NCI-H128 (cell line): ENCODE measurements at regions not wholly inside any gene's neighbourhood (a gene's known extent, or its start where the extent isn't known, plus 50 kb on each side); places are given as distances from the start of the nearest gene placed in this dataset.

ENCODE experiments used
- DNase-seq: peaks from one replicate; lab custom pipeline; 2025; ENCODE audit not compliant: unreplicated experiment; lab: John Stamatoyannopoulos, UW

DNA sequence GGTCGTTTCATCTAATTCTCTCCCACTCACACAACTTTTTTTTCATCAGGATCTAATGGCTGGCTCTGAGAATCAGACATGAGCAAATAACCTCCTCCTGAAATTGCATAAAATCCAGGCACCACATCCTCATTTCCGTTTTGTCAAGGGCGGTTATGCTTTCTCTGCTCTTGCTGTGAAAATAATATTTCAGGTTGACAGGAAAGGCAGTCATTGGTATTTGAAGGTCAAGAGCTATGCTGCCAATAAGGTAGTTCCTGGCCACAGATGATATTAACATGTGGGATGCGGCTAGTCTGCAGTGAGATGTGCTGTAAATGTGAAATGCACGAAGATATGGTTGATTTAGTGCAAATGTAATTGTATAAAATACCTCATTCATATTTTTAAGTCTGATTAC lies 870.2 kb upstream of the TMEM132C start:
- no peak for DNase-seq

DNA sequence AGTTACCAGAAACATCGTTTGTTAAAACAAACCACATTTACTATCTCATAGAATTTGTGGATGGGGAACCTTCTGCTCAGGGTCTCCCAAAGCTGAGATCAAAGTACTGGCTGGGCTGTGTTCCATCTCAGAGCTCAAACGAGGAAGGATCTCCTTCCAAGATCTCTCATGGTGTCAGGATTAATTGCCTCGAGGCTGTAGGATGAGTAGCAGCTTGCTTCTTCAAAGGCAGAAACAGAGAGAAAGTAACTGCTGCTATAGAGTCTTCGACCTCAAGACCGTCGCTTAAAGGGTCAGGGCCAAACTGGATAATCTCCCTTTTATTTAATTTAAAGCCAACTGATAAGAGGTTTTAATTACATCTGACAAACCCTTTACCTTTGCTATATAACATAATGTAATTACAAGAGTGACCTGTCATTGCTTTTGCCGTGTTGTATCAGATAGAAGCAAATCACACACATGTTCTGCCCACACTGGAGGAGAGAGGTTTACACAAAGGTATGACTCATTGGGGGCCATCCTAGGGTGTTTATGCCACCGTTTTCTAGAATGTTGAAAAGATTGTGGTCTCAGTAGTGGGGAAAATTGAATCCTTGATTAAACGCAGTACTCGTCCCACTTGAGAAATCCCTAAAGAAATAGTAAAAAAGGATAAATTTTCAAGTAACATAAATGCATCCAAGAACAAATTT lies 868.8 kb upstream of the TMEM132C start:
- DNase-seq: no peak

DNA sequence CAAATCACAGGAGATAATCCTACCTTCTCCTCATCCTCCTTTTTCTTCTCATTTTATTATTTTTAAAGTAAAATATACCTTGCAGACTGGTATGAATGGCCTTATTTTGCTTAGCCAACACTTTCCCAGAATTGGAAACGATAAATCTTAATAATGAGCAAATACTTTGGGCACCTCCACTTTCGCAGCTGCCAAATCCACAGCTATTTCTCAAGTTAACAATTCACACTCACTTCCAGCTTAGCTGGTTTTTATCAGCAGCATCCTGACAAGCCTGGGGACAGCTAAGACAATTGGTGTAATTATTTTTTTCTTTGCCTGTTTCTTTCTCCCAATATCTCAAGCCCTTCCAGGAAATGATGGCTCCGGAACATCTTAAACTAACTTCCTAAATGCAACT lies 867.5 kb upstream of the TMEM132C start:
- no peak for DNase-seq

DNA sequence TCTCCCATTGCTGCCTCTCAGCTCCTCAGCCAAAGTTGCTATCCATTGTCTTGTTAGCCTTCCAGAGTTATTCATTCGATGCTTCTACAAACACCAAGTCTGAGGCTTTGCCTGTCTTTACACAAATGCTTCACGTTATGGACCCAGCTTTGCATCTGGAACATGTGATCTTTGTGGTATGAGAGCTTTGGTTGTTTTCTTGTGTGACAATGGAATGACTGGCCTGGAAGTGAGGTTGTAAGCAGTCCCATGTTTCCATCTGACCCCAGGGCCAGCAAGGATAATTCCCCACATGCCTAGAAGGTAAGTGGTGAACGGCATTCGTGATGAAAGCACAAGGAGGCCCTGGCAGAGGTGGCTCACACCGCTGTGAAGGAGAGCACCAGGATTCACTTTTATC lies 866.7 kb upstream of the TMEM132C start:
- DNase-seq: no peak

DNA sequence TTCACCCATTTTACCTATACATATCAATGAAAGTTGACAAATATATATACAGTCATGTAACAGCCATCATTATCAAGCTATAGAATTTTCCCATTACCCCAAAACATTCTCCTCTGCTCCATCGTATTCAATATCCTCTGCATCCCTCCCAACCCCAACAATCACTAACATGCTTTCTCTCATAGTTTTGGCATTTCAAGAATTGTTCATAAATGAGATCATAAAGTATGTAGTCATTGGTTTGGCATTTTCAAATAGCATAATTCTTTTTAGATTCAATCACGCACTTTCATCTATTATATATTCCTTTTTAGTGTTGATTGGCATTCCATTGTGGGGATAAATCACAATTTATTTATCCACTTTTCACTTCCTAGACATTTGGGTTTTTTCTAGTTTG lies 866.0 kb upstream of the TMEM132C start:
- DNase-seq: no peak

DNA sequence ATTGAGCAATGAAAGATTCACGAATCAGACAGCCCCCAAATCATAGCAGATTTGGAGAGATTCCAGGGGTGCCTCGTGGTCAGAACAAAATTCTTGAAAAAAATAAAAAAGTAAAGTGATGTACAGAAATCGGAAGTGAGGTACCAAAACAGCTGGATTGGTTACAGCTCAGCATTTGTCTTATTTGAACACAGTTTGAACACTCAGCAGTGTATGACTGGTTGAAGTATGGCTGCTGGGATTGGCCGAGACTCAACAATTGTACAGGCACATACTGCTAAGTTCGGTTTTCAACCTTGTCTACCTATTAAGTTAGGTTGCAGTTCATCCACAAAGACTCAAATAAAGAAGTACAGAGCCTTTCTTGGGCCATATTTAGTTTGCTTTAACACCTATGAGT lies 865.4 kb upstream of the TMEM132C start:
- DNase-seq: no peak

DNA sequence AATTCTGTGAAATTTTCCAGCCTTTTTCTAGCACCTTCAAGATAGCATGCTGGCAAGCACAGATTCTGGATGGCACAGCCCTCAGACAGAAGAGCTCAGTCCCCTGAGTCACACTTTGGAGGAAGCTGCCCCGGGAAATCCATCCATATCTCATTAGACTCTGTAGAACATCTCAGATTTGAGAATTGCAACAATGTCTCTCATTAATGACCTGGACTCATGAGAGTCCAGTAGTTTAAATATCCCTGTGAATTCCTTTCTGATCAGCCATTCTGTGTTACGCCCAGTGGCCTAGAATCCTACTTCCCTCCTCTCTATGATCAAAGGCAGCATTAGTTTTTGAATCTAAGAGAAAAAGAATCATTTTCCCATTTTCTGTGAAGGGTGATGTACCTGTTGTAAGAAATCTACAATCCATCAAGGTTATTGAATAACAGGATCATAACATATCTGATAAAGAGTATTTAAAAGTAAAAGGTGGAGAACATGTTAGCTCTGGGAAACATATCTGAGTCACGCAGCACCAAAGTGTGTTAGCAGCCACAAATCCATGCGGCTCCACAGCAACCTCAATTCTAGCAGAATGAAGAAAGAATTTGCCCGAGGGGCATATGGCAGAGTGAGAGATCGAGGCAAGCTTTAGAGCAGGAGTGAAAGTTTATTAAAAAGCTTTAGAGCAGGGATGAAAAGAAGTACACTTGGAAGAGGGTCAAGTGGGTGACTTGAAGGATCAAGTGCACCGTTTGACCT lies 855.6 kb upstream of the TMEM132C start:
- DNase-seq: no peak

DNA sequence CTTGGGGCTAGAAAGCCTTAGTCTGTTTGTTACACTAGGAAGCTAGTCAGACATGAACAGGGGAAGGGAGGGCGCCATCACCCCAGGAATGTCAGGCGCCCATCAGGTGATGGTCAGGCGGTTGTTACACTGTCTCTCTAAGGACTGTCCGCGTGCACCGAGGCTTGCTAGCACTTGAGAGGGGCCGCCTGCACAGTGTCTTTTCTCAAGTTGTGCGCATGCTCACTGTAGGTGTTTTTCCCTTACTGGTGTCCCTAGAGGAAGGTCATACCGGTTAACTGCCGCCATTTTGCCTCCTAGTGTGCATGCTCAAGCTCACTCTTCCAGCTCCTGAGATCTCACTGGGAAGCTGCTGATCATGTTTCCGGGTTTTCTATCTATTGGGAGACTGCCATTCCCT lies 855.0 kb upstream of the TMEM132C start:
- DNase-seq: no peak

DNA sequence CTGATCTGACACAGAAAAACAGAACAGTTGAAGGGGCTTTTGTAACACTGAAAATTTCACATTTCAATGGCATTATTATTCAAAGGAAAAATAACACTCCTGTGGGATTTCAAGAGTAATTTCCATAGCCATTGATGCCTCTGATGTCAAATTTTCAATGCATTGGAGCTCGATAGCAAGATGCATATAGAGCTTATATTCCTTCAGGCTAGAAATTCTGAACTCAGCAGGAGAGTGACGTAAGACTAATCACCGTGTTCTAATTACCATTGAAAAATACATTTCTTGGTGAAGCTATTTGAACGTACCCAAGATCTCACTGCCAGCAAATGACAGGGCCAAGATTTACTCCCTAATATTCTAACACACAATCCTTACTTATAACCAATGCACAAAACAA lies 854.1 kb upstream of the TMEM132C start:
- DNase-seq: no peak

DNA sequence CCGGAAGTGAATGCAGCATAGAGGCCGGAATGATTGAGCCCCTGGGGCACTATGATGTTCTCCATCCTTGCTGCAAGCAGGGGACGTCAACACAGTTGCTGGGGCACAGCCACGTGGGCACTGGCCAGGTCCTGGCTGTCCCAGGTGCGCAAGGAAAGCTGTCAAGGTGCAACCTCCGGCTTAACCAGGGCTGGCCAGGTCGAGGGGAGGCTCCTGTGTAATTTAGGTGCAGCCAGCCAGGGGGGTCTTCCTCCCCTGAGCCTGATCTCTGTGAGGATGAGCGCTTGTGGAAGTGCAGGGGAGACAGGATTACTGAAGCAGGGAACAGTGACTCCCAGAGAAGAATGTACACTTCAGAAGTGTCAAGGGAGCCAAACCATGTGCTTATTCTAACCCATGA lies 852.8 kb upstream of the TMEM132C start:
- DNase-seq: no peak

DNA sequence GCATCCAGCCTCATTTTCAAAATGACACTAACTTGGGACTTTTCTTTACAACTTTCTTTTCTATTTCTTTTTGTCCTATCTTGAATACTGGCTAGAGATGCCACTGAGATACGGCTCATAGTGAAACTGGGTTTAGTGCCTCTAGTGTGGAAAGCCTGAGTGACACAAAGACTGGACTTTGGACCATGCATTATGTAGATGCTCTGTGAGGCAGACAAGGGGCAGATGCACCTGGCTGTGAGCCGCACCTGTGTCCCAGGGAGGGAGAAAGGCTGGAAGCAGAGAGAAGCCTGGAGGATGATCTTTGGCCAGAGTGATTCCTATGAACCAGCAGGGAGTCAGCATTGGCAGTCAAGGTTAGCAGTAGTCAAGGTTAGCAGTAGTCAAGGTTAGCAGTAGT lies 852.3 kb upstream of the TMEM132C start:
- DNase-seq: no peak

DNA sequence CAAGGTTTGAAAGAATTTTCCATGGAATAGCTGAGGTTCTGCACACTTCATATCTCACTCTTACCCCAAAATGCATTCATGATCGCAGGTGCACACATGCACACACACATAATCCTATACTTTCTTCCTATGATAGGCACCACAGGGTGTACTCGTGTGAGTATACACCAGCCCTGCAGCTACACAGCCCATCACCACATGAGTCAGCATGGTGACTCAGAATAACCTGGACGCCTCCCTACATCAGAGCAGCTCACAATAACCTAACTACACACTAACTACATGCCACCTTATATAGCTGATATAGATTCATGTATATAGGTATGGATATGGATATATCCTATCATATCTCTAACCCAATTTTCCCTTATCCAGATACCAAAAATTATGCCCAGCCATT lies 850.2 kb upstream of the TMEM132C start:
- DNase-seq: no peak

DNA sequence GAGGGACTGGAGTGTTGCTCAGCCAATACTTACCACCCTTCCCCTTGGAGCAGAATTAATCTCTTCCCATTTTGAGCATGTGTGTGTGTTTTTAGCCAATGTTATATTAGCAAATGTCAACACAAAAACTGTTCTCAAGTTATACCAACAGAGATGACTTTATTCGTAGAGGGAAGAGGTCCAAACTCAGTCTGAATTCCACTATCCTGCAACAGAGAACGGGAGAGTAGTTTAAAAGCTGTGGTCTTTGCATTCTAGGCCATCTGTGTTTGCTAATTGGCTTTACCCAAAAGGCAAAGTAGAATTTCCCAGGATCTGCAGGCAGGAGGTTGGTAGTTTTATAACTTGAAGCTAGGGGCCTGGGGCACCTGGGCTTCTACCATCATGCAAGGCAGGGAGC lies 847.9 kb upstream of the TMEM132C start:
- no peak for DNase-seq

DNA sequence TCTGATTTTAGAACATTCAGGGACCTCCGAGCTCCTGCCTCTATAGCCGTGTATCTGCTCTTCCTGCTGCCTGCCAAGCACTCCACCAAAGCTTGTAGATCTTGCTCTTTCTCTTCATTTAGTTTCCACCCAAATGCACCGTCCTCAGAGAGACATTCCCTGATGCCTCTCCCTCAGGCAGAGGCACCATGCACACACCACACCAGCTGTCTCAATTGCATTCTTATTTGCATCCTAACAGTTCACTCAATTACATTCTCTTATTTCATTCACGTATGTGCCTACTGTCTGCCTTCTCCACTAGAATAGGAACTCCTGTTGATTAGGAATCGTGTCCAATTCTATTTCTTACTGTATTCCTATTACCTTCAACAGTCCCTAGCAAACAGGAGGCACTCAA lies 845.4 kb upstream of the TMEM132C start:
- no peak for DNase-seq

DNA sequence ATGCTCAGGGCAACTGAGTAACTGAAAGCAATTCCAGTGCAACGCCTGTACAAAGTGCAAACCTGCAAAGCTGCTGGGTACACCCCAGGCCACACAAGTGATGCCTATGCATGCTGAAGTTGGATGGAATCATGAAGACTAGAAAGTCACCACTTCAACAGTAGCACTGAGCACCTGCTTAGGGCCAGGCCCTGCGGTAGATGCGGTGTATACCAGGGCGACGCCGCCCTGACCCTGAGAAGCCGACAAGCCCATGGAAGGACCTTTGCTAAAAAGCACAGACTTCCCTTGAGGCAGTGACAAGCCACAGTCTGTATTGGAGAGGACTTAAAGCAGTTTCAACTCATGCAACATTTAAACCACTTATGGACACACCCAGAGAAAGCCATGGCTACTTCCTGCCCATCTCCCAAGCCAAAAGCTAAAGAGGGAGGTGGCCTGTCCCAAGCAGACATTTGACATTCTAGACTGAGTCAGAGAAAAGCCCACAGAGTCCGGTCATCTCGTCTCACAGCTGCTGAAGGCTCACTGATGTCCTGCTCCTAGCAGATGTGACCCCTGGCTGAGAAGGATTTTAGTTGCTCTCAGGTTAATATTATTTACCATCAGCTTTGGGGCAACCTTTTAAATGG lies 843.9 kb upstream of the TMEM132C start:
- DNase-seq: no peak

DNA sequence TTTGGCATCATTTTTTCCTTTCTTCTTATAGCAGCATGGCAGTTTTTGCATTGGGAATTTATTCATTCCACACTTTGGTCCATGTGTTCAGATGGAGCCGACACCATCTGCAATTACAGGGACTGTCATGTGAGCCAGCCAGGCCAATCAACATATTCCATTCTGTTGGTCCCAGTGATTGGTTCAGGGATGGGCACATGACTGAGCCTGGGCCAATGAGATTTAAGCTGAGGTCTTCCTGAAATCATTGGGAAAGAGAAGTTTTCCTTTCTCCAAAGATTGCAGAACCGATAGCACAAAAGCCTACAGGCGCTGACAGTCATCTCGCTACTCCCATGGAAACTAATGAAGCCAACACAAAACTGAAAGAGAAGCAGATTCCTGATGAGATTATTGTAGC lies 841.5 kb upstream of the TMEM132C start:
- DNase-seq: no peak

DNA sequence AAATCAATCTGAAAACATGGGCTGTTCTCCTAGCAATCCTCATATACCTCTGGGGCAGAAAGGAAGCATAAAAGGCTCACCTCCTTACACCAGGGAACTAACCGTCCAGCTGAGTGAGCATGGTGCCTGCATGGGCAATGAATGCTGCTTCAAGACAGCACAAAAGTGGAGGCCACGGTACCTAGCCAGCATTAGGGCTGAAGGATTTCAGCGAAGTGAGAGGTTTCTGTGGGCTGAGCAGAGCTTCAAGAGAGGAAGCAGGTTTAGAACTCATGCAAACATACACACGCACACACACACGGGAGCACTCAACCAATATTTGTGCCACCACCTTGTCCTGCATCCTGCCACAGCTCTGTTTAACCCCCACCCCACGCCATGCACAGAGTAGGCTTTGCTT lies 838.5 kb upstream of the TMEM132C start:
- no peak for DNase-seq

DNA sequence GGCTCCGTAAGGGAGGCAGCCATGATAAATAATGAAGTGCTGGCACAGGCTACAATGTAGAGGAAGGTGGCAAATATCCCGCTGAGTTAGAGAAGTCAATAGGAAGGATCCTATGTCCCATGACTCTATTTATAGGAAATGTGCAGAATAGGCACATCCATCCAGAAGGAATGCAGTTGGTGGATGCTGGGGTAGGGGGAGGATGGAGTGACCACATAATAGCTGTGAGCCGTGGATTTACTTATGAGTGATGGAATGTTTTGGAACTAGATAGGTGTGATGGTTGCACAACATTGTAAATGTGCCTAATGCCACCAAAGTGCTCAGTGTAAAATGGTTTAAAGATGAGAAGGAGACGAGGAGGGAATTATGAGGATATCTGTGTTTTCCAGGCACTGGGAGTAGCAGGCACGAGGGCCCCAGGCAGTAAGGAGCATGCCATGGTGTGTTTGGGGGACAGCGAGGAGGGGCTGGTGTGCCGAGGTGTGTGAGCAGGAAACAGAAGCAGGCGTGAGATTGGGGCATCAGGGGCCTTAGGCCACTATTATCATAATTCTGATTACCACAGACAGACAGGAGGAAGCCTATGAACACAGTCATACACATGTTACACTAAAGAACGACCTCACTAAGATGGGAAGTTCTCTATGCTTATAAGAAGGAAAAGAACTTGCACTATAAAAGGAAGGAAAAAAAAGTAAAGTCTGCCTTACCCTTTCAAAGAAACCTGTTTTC lies 837.3 kb upstream of the TMEM132C start:
- DNase-seq: no peak

DNA sequence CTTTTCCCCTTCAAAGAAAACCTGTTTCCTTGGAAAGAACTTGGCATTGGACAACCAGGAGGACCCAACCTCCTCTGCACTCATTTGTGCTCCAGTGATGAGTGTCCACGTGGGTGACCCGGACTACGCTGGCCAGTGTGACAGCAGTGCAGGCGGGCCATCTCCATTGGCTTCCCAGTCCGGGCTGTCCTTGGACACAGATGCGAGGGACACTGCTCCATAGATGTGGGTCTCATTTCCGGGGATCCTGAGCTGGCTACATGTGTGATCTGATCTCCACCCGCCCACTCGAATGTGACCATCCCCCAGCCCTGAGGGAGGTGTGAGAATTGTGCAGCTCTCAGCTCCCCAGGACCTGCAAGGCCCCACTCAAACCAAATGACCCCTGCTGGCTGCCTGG lies 836.6 kb upstream of the TMEM132C start:
- no peak for DNase-seq

DNA sequence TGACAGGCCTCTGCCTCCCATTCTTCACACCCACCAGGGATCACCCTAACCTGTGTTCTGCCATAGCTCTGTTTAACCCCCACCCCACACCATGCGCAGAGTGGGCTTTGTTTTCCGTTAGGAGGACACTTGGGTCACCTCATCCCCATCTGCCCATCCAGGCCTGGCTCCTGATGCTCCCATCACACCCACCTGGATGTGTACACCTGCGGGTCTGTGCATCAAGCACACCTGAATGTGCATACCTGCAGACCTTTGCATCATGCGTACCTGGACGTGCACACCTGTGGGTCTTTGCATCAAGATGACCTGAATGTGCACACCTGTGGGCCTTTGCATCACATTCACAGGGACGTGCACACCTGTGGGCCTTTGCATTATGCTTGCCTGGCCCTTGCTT lies 835.8 kb upstream of the TMEM132C start:
- DNase-seq: no peak

DNA sequence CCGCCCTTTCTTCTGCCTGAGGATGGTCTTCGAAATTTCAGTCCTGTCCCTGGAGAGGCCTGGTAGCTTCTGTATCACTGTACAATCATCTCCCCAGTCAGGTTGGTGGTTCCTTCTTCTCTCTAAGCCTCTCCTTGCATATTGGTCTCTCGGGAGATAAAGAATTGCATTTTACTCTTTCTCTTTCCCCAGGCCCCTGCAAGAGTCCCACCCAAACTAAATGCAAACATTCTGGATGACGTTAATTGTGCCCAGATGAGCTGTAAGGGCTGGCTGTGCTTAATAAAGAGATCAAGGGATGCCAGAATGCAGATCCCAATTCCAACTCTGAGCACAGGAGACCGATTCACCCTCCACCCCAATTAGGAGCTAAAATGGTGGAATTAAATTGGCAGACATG lies 835.4 kb upstream of the TMEM132C start:
- DNase-seq: no peak

DNA sequence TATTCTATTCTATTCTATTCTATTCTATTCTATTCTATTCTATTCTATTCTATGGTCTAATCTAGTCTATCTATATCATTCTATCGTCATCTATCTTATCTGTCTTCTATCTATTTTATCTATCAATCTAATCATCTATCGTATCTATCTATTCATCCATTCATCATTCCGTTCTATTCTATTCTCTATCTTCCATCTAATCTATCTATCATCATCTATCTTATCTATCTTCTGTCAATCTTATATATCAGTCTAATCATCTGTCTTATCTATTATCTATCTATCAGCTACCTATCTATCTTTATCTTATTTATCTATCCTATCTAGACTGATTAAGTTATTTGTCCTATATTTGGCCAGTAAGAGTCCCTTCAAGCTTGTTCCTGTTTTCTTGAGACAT lies 831.5 kb upstream of the TMEM132C start:
- no peak for DNase-seq
